ENCODE measurements at regions not wholly inside any gene's neighbourhood (a gene's known extent, or its start where the extent isn't known, plus 50 kb on each side); places are given as distances from the start of the nearest gene placed in this dataset.

- TF ChIP-seq CTCF (IDR thresholded peaks at IDR 0.05; ENCODE audit: insufficient read depth, low read length, poor library complexity, severe bottlenecking) (no peak), EZH2phosphoT487 (conservative IDR thresholded peaks at IDR 0.05; ENCODE audit: low read length) (no peak)
These were observed 315.5 kb downstream of the NSUN3 start for GRCh38 chr3:94378322-94378721.
